HL-60 (cell line): ENCODE measurements at regions not wholly inside any gene's neighbourhood (a gene's known extent, or its start where the extent isn't known, plus 50 kb on each side); places are given as distances from the start of the nearest gene placed in this dataset.

Experiments used
- DNase-seq, 2 experiments: peaks; one replicate each; pipeline ENCODE4 v3.0.0-alpha.2; 2010 to 2020; ENCODE audit warnings: low read depth in 1 of 2, low spot score in 1 of 2
- H3K27ac ChIP-seq: fragments of 250-450 bp; sonication (Bioruptor Pico); replicated peaks from 2 replicates; pipeline ENCODE4 v1.5.1; 2020; ENCODE audit warnings: mild to moderate bottlenecking, moderate library complexity
- H3K27me3 ChIP-seq: fragments of 250-450 bp; sonication (Bioruptor Pico); 2 replicates; pipeline ENCODE4 v1.5.1; 2021; ENCODE audit warnings: mild to moderate bottlenecking, moderate library complexity; ENCODE audit not compliant: insufficient read depth, poor library complexity, severe bottlenecking
- H3K4me3 ChIP-seq: replicated peaks from 2 replicates; pipeline ENCODE4 v1.5.1; 2011; ENCODE audit warnings: mild to moderate bottlenecking, control low read depth, low read length; ENCODE audit not compliant: insufficient read depth
- CTCF ChIP-seq: IDR thresholded peaks from one replicate; pipeline ENCODE4 v1.5.1; 2011; ENCODE audit warnings: low read length, control low read depth, inconsistent platforms; ENCODE audit not compliant: insufficient read depth
- GABPA ChIP-seq: IDR thresholded peaks from 2 replicates; pipeline ENCODE4 v1.6.1; 2012; ENCODE audit warnings: low read depth
- POLR2AphosphoS5 ChIP-seq: IDR thresholded peaks from 2 replicates; pipeline ENCODE4 v1.6.1; 2012; ENCODE audit warnings: low read depth
- REST ChIP-seq: IDR thresholded peaks from 2 replicates; pipeline ENCODE4 v1.6.1; 2012; ENCODE audit warnings: low read depth; ENCODE audit not compliant: insufficient replicate concordance
- SPI1 ChIP-seq: IDR thresholded peaks from 2 replicates; pipeline ENCODE4 v1.6.1; 2012; ENCODE audit warnings: low read depth, mild to moderate bottlenecking, borderline replicate concordance

DNA sequence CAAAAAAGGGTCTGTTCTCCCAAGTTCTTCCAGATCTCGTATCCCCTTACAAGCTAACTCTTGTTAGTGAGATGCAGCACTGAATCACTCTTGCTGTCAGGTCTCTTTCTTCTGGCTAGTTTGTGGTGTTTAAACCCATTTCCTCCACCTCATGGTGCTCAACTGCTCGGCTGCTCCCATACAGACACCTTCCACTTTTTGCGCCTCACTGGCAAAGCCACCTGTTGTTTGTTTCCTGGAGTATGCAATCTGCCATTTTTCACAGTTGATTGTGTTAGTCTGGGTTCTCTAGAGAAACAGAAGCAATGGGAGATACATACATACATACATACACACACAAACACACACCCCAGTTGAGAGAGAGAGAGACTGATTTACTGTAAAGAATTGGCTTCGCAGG is 124.4 kb upstream of the SP8 start:
- TF ChIP-seq CTCF = no peak
- TF ChIP-seq SPI1 = no peak
- no peak for TF ChIP-seq REST
- TF ChIP-seq POLR2AphosphoS5 = no peak
- no peak for TF ChIP-seq GABPA
- Histone ChIP-seq H3K4me3 (no peak overlapping the region), H3K27me3 (no peaks in the 10 kb centered on the region), H3K27ac (no peak overlapping the region)
- no peak for DNase-seq

DNA sequence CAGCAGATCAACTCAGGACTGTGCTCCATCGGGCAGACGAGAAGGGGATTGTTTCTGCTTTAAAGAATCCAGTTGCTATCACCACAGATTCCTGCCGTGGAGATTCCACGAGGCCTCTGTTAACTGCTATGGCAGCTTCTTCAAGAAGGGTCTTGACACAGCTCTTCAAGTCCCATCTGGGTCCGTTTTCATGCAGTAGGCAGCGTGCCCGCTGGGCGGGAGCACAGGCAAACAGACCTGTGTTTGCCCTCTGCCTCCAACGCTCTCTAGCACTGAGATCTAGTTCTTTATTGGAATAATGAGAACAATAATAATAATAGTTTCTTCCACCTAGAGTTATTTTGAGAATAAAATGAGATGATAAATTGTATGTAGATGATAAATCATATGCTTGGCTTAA is 127.2 kb upstream of the SP8 start:
- no peak for DNase-seq
- TF ChIP-seq POLR2AphosphoS5 (no peak), GABPA (no peak), SPI1 (no peak)
- H3K4me3 ChIP-seq = no peak overlapping the region

DNA sequence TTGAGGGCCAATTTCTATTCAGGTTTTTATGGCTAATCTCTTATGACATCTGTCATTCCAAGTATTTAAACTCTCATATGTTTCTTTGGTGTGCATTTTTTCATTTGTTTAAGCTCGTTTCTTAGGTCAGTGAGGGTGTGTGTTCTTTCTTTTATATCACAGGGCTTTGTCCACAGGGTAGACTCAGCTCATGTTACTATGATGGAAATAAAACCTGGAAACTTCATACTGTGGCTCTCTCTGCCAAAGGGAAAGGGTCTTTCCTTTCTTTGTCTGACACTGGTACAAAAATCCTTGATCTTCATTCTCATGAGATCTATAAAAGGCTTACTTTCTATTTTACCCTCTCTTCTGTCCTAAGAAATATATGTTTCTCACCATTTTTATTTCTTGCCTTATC is 129.6 kb upstream of the SP8 start:
- H3K27me3 ChIP-seq = no peaks in the 10 kb centered on the region
- DNase-seq = no peak
- TF ChIP-seq SPI1 = no peak
- TF ChIP-seq CTCF = no peak
- TF ChIP-seq GABPA = no peak
- TF ChIP-seq POLR2AphosphoS5 = no peak
- TF ChIP-seq REST = no peak
- H3K27ac ChIP-seq = no peak overlapping the region
- H3K4me3 ChIP-seq = no peak overlapping the region

More for the DNA sequence above, 127.2 kb upstream of the SP8 start:
- Histone ChIP-seq H3K27ac (no peak overlapping the region), H3K27me3 (no peaks in the 10 kb centered on the region)

DNA sequence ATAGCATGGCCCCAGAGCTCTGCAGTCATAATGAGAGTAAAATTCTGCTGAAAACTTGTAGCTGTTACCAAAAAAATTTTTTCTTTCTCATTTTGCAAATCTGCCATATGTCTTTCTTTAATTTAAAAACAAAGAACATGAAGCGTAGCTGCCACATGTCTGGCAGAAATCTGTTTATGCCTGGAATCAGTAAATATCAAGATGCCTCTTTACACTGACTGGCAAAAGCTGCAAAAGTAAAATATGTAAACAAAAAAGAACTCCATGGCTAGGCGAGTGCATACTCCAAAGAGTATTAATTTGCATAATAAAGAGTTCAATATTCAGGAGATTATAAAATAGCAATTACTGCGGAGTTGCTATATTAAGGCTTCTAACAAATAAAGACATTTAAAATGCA is 130.9 kb upstream of the SP8 start:
- TF ChIP-seq CTCF (no peak), SPI1 (no peak)
- Histone ChIP-seq H3K4me3 (no peak overlapping the region), H3K27ac (no peak overlapping the region), H3K27me3 (no peaks in the 10 kb centered on the region)
- no peak for DNase-seq
